Sigmoid colon (tissue), 6 donors: ENCODE measurements at regions not wholly inside any gene's neighbourhood (a gene's known extent, or its start where the extent isn't known, plus 50 kb on each side); places are given as distances from the start of the nearest gene placed in this dataset.
A peak's percentile ranks its signal among the peaks of the same experiment; 100 is the strongest.

Source experiments
- DNase-seq: peaks from one replicate; pipeline ENCODE4 v3.0.0-alpha.2; 2019
- H3K27ac ChIP-seq, 4 donors: fragments of 200-600 bp; sonication (generic); one replicate each; pipeline ENCODE4 v1.5.1; 2016 to 2019; ENCODE audit warnings: mild to moderate bottlenecking in 1 of 4
- H3K27me3 ChIP-seq, 3 donors: fragments of 200-600 bp; sonication (generic); one replicate each; pipeline ENCODE4 v1.5.1; 2019; ENCODE audit warnings: mild to moderate bottlenecking in 1 of 3
- H3K36me3 ChIP-seq, 4 donors: fragments of 200-600 bp; sonication (generic); one replicate each; pipeline ENCODE4 v1.5.1; 2016 to 2019
- H3K4me1 ChIP-seq, 4 donors: fragments of 200-600 bp; sonication (generic); one replicate each; pipeline ENCODE4 v1.5.1; 2017 to 2019
- H3K4me3 ChIP-seq, 4 donors: fragments of 200-600 bp; sonication (generic); one replicate each; pipeline ENCODE4 v1.5.1; 2017 to 2019; ENCODE audit warnings: mild to moderate bottlenecking in 2 of 4, moderate library complexity in 1 of 4
- H3K9me3 ChIP-seq, 4 donors: fragments of 200-600 bp in 3 of 4; sonication (generic) in 3 of 4; one replicate each; pipeline versions ENCODE4 v1.5.1 to v1.6.1; 2013 to 2019
- CTCF ChIP-seq, 4 experiments: fragments of 450-650 bp in 3 of 4; fragments of 200-600 bp in 1 of 4; IDR thresholded peaks; one replicate each; pipeline ENCODE4 v1.5.1; 2016 to 2019; ENCODE audit warnings: antibody characterized with exemption in 4 of 4, mild to moderate bottlenecking in 3 of 4, moderate library complexity in 2 of 4
- EP300 ChIP-seq, 4 donors: sonication (generic); formaldehyde crosslinking; IDR thresholded peaks; one replicate each; pipeline ENCODE4 v1.6.1; 2017; ENCODE audit warnings: antibody characterized with exemption in 4 of 4
- POLR2A ChIP-seq, 2 donors: fragments of 450-650 bp; IDR thresholded peaks; one replicate each; pipeline ENCODE4 v1.6.1; 2016; ENCODE audit warnings: antibody characterized with exemption in 2 of 2, mild to moderate bottlenecking in 2 of 2, moderate library complexity in 2 of 2
- POLR2AphosphoS5 ChIP-seq, 4 donors: sonication (generic); formaldehyde crosslinking; IDR thresholded peaks; one replicate each; pipeline ENCODE4 v1.6.1; 2017; ENCODE audit warnings: antibody characterized with exemption in 4 of 4
- WGBS, 2 donors: extraction: QIAGEN DNeasy Blood & Tissue Kit; methylation state at CpG; one replicate each; pipeline ENCODE4 v1.1.7; 2013; 5-methylcytosine and 5-hydroxymethylcytosine counted together
- intact Hi-C: fragments of 100-400 bp; cut with DNase I; formaldehyde crosslinking; loops from one replicate; pipeline ENCODE4 v1.15.1; 2023
- donor health status: healthy with polysubstance abuse.
- donor health status: healthy.

- 34% methylated on average over 9 of the region's 9 CpGs for WGBS, 2 donors
- Histone ChIP-seq H3K4me1 (peaks cover 0 to 9% (median 2%) of the 10 kb centered on the region in 4 donors), H3K27ac (no peak overlapping the region), H3K4me3 (peak overlapping the region in 1 of 4 donors; percentile 18), H3K9me3 (no peaks in the 10 kb centered on the region), H3K27me3 (no peaks in the 10 kb centered on the region), H3K36me3 (no peaks in the 10 kb centered on the region)
- TF ChIP-seq CTCF (IDR thresholded peaks at IDR 0.05): no peak
- no peak for TF ChIP-seq POLR2AphosphoS5 (IDR thresholded peaks at IDR 0.05)
- DNase-seq: no peak
- intact Hi-C loops: no loop called here
Measured at GRCh38 chr1:218674280-218674773, 329.2 kb downstream of the TGFB2 start.

- TF ChIP-seq EP300 (IDR thresholded peaks at IDR 0.05) (no peak), POLR2AphosphoS5 (IDR thresholded peaks at IDR 0.05) (no peak), CTCF (IDR thresholded peaks at IDR 0.05) (no peak), POLR2A (IDR thresholded peaks at IDR 0.05) (no peak)
- Histone ChIP-seq H3K4me3 (no peak overlapping the region), H3K36me3 (no peaks in the 10 kb centered on the region), H3K27ac (no peak overlapping the region), H3K4me1 (peaks cover 0 to 18% (median 8%) of the 10 kb centered on the region in 4 donors), H3K9me3 (no peaks in the 10 kb centered on the region), H3K27me3 (no peaks in the 10 kb centered on the region)
- no peak for DNase-seq
- intact Hi-C loops: no loop called here
- 63 to 69% methylated on average over 7 of the region's 7 CpGs for WGBS, 2 donors
Measured at GRCh38 chr1:218677026-218677425, 331.9 kb downstream of the TGFB2 start.

- intact Hi-C loops: no loop called here
- Histone ChIP-seq H3K27me3 (no peaks in the 10 kb centered on the region), H3K9me3 (no peaks in the 10 kb centered on the region), H3K36me3 (no peaks in the 10 kb centered on the region), H3K4me3 (no peak overlapping the region), H3K4me1 (peaks cover 0 to 18% (median 7%) of the 10 kb centered on the region in 4 donors), H3K27ac (no peak overlapping the region)
- 85 to 86% methylated on average over 2 of the region's 2 CpGs for WGBS, 2 donors
- TF ChIP-seq CTCF (IDR thresholded peaks at IDR 0.05) (no peak), POLR2AphosphoS5 (IDR thresholded peaks at IDR 0.05) (no peak), POLR2A (IDR thresholded peaks at IDR 0.05) (no peak), EP300 (IDR thresholded peaks at IDR 0.05) (no peak)
- no peak for DNase-seq
Measured at GRCh38 chr1:218679391-218679790, 334.3 kb downstream of the TGFB2 start.

GRCh38 chr1:218679988-218680748, 335.0 kb downstream of the TGFB2 start:
- TF ChIP-seq POLR2A (IDR thresholded peaks at IDR 0.05): no peak
- WGBS, 2 donors: 90 to 93% methylated on average over 4 of the region's 4 CpGs
- Histone ChIP-seq H3K27me3 (no peaks in the 10 kb centered on the region), H3K4me3 (no peak overlapping the region), H3K9me3 (no peaks in the 10 kb centered on the region), H3K36me3 (no peaks in the 10 kb centered on the region), H3K4me1 (peaks cover 0 to 18% (median 7%) of the 10 kb centered on the region in 4 donors), H3K27ac (peak overlapping the region in 2 of 4 donors; percentile 25 to 33)
- intact Hi-C loops: no loop called here
- DNase-seq: no peak

- no peaks in the 10 kb centered on the region for H3K36me3 ChIP-seq
- intact Hi-C loops: no loop called here
- no peak for DNase-seq
- WGBS, 2 donors: 60 to 65% methylated on average over 2 of the region's 2 CpGs
- H3K4me3 ChIP-seq: no peak overlapping the region
- no peak overlapping the region for H3K27ac ChIP-seq
- H3K4me1 ChIP-seq: peaks cover 0 to 25% (median 9%) of the 10 kb centered on the region in 4 donors
- no peak for TF ChIP-seq POLR2A (IDR thresholded peaks at IDR 0.05)
- no peak for TF ChIP-seq POLR2AphosphoS5 (IDR thresholded peaks at IDR 0.05)
- TF ChIP-seq EP300 (IDR thresholded peaks at IDR 0.05): no peak
- TF ChIP-seq CTCF (IDR thresholded peaks at IDR 0.05): no peak
- H3K9me3 ChIP-seq: no peaks in the 10 kb centered on the region
- H3K27me3 ChIP-seq: no peaks in the 10 kb centered on the region
Measured at GRCh38 chr1:218683242-218683641, 338.1 kb downstream of the TGFB2 start.
